Cardiac fibroblast (primary cell): ENCODE measurements at regions not wholly inside any gene's neighbourhood (a gene's known extent, or its start where the extent isn't known, plus 50 kb on each side); places are given as distances from the start of the nearest gene placed in this dataset.
"Not testable (repeated sequence)": the region's sequence is repeated elsewhere in the genome, so short reads cannot be mapped to it uniquely, and the experiment has no call there.

Experiments
- DNase-seq, 2 donors: peaks; one replicate each; pipeline versions ENCODE4 v3.0.0 to v3.0.0-alpha.2; 2010; ENCODE audit warnings: low read depth in 2 of 2
- H3K4me3 ChIP-seq, 2 donors: replicated peaks in 1 of 2; 1 replicate in 1 of 2; 2 replicates in 1 of 2; pipeline ENCODE4 v1.5.1; 2011; ENCODE audit warnings: low read depth in 2 of 2, low read length in 2 of 2, mild to moderate bottlenecking in 2 of 2, moderate library complexity in 1 of 2
- CTCF ChIP-seq: IDR thresholded peaks from one replicate; pipeline ENCODE4 v1.5.1; 2011; ENCODE audit warnings: low read depth, mild to moderate bottlenecking, low read length, inconsistent platforms

- DNase-seq = no peak
- no peak for TF ChIP-seq CTCF
- no peak overlapping the region for H3K4me3 ChIP-seq
Observed at GRCh38 chr2:192687015-192687414, 492.3 kb upstream of the TMEFF2 start.

GRCh38 chr2:192682511-192682910, 487.8 kb upstream of the TMEFF2 start:
- not testable (repeated sequence) for H3K4me3 ChIP-seq, DNase-seq

- no peak for DNase-seq
Observed at GRCh38 chr2:192675681-192676080, 480.9 kb upstream of the TMEFF2 start.

GRCh38 chr2:192669505-192670091, 474.9 kb upstream of the TMEFF2 start:
- no peak for DNase-seq
- H3K4me3 ChIP-seq = no peak overlapping the region

More at GRCh38 chr2:192675681-192676080, 480.9 kb upstream of the TMEFF2 start:
- no peak for TF ChIP-seq CTCF
- H3K4me3 ChIP-seq = no peak overlapping the region

GRCh38 chr2:192660555-192660954, 465.8 kb upstream of the TMEFF2 start:
- not testable (repeated sequence) for DNase-seq

More at GRCh38 chr2:192669505-192670091, 474.9 kb upstream of the TMEFF2 start:
- TF ChIP-seq CTCF = no peak

GRCh38 chr2:192657362-192657761, 462.6 kb upstream of the TMEFF2 start:
- no peak for DNase-seq
- TF ChIP-seq CTCF = no peak
- no peak overlapping the region for H3K4me3 ChIP-seq

More at GRCh38 chr2:192660555-192660954, 465.8 kb upstream of the TMEFF2 start:
- not testable (repeated sequence) for H3K4me3 ChIP-seq

GRCh38 chr2:192655916-192656315, 461.2 kb upstream of the TMEFF2 start:
- DNase-seq = no peak
- no peak for TF ChIP-seq CTCF
- H3K4me3 ChIP-seq = no peak overlapping the region
